G401 (cell line): ENCODE measurements at regions not wholly inside any gene's neighbourhood (a gene's known extent, or its start where the extent isn't known, plus 50 kb on each side); places are given as distances from the start of the nearest gene placed in this dataset.
"Not testable (repeated sequence)": the region's sequence is repeated elsewhere in the genome, so short reads cannot be mapped to it uniquely, and the experiment has no call there.

ENCODE experiments used
- DNase-seq: peaks from one replicate; pipeline ENCODE4 v3.0.0-alpha.2; 2015; ENCODE audit warnings: low spot score
- in situ Hi-C: cut with HindIII; loops from 2 replicates; pipeline ENCODE4 v1.10.0; 2016; ENCODE audit warnings: low sequenced_read_pairs, mixed read lengths

GRCh38 chr6:155850408-155850841, 394.8 kb upstream of the NOX3 start:
- no peak for DNase-seq
- in situ Hi-C loops, result no loop called here

DNA sequence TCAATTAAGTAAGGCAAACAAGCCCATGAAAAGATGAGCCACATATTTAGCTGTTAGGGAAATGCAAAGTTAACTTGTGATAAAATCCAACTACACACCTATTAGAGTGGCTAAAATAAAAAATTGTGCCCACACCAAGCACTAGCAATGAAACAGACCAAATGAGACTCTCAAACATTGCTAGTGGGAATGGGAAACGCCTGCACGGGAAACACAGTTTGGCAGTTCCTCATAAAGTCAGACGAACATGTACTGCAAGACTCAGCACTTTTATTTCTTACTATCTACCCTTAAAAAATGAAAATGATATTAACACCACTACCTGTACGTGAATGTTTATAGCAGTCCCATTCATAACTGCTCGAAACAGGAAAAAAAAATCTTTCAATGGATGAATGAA, 392.1 kb upstream of the NOX3 start:
- in situ Hi-C loops, result no loop called here
- DNase-seq, result no peak

GRCh38 chr6:155837474-155837873, 381.8 kb upstream of the NOX3 start:
- in situ Hi-C loops, result no loop called here
- no peak for DNase-seq

DNA sequence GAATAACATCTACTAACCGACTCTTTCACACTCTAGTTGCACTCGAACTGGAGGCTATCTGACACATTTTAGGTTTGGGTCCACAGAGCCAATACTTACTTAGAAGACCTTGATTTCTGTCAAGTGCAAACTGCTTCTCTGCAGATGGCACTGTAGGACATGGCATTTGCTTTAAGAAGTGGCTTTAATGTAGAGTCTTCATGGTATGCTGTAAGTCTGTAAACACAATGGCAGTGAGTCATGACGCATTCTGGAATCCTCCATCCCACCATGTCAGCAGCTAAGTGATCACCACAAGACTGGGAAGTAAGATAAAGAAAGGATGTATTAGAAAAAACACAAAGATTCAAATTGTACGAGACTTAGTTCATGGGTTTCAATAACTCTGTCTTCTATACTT, 377.0 kb upstream of the NOX3 start:
- in situ Hi-C loops, result no loop called here

GRCh38 chr6:155830531-155830930, 374.9 kb upstream of the NOX3 start:
- no peak for DNase-seq
- in situ Hi-C loops, result no loop called here

More for the DNA sequence above, 377.0 kb upstream of the NOX3 start:
- peak; percentile 1 for DNase-seq

- DNase-seq, result no peak
- in situ Hi-C loops, result no loop called here
Observed at GRCh38 chr6:155829646-155830045, 374.0 kb upstream of the NOX3 start.

DNA sequence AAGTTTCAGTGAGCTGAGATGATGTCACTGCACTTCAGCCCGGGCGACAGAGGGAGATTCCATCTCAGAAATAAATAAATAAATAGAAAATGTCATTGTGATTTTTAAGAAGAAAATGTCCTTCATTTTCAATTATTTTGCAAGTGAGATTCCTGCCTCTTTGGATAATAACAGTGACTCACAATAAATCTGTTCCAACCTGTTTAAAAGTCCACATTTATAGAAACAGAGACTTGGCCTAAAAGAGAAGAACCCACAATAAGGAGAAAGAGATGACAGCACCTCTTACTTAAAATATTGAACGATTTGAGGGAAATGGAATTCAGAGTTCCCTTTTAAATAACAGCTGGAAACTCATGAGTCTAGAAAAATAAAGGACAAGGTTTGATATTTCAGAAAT, 373.4 kb upstream of the NOX3 start:
- no peak for DNase-seq
- in situ Hi-C loops, result no loop called here

DNA sequence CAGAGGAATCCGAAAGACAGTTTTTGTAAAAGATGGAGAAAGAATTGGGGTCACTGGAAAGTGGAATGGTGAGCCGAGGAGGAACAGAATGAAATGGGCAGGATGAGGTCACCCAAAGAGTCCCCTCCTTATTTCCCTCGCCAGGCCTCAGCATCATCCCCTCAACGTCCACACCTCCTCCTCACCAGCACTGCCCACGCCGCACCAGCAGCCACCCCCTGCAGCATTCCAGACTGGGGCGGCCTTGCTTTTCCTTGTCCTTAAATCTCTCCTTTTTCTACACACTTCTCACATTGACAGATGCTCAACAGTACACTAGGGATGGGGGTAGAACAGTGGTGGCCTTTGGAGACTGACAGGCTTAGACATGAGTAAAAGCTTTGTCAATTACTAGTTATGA, 363.1 kb upstream of the NOX3 start:
- no peak for DNase-seq
- in situ Hi-C loops, result no loop called here

- no peak for DNase-seq
- in situ Hi-C loops, result no loop called here
Observed at GRCh38 chr6:155813548-155813947, 357.9 kb upstream of the NOX3 start.

GRCh38 chr6:155807243-155807642, 351.6 kb upstream of the NOX3 start:
- no peak for DNase-seq
- in situ Hi-C loops, result no loop called here

GRCh38 chr6:155801046-155801445, 345.4 kb upstream of the NOX3 start:
- DNase-seq, result no peak
- in situ Hi-C loops, result no loop called here

DNA sequence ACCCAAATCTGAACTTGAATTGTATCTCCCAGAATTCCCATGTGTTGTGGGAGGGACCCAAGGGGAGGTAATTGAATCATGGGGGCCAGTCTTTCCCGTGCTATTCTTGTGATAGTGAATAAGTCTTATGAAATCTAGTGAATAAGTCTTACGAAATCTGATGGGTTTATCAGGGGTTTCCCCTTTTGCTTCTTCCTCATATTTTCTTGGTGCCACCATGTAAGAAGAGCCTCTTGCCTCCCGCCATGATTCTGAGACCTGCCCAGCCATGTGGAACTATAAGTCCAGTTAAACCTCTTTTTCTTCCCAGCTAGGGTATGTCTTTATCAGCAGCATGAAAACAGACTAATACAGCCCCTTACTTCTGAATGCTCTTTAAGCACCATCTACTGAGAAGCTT, 343.2 kb upstream of the NOX3 start:
- DNase-seq, in situ Hi-C loops: not testable (repeated sequence)

DNA sequence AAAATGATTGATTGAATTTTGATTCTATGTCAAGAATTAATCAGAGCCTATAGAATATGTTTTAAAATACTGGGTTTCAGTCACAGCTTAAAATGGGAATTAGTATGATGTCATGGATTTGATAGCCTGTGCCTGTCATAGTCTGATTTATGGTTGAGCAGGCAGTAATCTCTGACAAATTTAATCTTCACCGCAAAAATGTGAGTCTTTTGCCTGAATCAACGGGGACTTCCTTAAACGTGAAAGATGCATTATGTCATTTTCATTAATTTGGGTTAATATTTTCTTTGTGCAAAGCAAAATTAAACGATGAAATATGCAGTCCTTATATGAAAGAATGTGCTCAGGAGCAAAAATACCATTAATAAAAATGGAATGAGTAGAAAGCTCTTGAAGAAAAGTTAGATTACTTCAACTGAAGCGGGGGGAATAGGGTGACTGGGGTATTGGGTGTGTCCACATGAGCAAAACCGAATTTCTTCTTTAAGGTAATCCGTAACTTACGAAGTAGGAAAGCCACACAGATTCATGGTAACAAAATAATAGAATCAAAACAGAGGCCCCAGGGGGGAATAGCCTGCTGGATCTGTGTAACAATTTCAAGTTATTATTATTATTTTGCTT, 339.6 kb upstream of the NOX3 start:
- in situ Hi-C loops, result no loop called here
- DNase-seq, result no peak

GRCh38 chr6:155791891-155792290, 336.3 kb upstream of the NOX3 start:
- no peak for DNase-seq
- in situ Hi-C loops, result no loop called here

DNA sequence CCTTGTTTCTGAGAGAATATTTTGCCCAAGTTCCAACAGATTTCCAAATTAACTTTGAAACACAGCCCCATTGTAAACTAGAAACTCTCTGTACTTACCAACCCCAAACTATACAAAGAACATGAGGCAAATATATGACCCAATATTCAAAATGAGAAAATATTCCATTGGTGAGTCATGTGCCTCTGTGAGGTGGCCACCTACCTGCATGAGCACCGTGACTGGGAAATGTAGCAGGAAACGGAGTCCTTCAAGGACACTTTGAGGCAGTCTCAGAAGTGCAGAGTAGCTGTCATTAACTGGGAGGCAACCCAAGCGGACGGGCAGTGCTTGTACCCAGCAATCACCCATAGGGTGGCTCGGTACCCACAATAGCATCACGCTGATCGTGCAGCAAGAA, 335.5 kb upstream of the NOX3 start:
- in situ Hi-C loops, result no loop called here
- no peak for DNase-seq

DNA sequence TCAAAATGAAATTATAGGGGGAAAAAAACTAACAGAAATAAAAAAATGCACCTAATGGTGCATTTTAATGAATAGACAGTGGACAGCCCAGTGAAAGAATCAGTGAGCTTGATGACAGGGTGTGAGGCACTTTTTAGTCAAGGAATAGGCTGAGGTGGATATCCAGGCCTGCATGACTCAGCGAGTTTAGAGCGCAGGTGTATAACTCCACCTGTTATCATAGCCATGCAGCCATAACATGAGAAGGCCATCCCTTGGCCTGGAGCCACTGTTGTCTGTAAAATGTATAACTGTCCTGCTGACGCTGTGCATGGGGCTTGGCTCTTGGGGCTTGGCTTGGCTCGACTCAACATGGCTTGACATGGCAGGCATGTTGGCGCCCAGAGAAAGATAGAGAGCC, 331.5 kb upstream of the NOX3 start:
- no peak for DNase-seq
- in situ Hi-C loops, result no loop called here

DNA sequence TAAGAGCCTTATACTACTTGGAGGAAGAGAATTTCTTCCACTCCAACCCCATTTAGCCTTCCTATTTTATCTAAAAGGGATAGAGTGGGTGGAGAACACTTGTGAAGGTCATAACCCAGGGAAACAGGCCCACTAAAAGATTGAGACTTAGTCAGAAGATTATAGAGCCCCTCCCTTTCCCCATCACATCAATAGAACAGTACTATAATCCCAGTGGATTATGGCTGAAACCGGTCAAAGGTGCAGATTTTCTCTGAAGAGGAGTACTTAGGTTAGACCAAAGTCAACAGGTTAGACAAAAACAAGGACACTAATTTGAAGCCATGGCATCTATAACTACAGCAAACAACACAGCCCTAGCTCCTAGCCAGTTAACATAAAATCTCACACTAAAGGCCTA, 330.9 kb upstream of the NOX3 start:
- no peak for DNase-seq
- in situ Hi-C loops, result no loop called here

DNA sequence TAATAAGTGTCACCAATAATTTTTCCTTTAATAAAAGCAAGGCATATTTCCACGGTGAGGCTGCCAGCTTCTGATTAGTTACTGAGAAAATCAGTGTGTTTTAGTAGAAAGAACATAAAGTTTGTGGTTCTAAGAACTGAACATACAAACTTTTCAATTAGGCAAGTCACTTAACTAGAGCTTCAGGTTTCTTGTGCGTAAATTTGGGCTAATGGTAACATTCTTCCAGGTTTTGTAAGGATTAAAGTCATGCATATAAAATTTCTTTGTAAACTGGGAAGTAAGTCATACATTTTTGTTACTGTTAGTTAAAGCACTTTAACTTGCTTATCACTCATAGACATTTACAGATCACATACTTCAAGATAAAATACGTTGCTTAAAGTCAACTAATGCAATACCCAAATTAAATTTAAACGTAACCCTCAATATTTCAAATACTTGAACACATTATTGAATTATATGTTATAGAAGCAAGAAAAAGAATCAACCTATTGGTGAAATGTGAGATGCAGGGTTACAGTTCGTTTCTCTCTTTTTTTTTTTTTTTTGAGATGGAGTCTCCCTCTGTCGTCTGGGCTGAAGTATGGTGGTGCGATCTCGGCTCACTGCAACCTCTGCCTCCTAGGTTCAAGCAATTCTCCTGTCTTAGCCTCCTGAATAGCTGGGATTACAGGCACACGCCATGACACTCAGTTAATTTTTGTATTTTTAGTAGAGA, 327.3 kb upstream of the NOX3 start:
- DNase-seq, result no peak
- in situ Hi-C loops, result no loop called here

DNA sequence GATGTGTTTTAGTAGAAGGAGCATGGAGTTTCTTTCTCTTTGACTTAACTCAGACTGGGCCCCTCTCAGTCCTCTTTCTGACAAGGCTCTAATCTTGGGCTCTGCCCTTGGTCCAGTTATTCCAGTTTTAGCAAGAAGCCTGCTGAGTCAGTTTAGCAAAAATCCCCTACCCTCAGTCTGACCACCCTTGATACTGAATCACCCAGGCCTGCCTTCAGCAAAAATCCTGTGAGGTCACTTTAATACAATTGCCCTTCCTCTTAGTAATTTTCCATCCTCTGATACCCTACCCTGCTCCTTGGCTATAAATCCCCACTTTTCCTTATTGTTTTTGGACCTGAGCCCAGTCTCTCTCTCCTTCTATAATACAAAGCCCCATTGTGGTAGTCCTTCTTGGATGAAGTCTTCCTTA, 326.7 kb upstream of the NOX3 start:
- DNase-seq, result no peak
- in situ Hi-C loops, result no loop called here

DNA sequence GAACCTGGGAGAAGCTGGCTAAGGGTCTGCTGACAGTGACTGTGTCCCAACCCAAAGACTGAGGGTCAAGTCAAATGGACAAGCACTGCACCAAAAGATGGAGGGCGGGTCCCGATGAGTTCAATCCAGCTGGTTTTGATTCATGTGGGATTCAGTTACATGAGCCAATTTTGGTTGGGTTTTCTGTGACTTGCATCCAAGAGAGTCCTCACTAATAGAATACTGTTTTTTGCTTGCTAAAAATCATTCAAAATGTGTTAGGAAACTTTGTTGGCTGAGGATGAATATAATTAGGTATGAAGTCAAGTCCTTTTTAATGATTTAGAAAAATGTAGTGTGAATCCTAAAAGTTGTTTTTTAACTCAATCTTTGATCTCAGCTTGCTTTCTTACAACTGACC, 323.8 kb upstream of the NOX3 start:
- in situ Hi-C loops, result no loop called here
- no peak for DNase-seq

DNA sequence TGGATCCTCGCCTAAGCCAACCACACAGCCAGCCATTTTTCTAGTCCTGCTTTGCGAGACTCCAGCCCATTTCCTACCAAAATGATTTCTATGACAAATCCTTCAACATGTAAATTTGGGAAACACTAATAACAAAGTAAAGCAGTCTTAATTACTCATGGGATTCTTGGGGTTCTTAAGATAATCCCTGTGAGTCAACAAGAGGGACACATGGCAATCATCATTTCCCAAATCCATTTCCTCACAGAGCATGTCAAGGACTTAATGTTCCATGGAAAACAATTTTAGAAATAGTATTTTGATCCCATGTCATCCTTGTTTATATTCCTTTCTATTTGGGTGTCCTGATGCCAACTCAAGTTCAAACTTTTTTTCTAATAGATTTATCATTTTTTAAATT, 322.7 kb upstream of the NOX3 start:
- in situ Hi-C loops, result no loop called here

More for the DNA sequence above, 322.7 kb upstream of the NOX3 start:
- no peak for DNase-seq
